NCI-H748 (cell line): ENCODE measurements at regions not wholly inside any gene's neighbourhood (a gene's known extent, or its start where the extent isn't known, plus 50 kb on each side); places are given as distances from the start of the nearest gene placed in this dataset.

Source experiments
- DNase-seq: peaks from one replicate; lab custom pipeline; 2025; ENCODE audit not compliant: unreplicated experiment; lab: John Stamatoyannopoulos, UW

- no peak for DNase-seq
These were observed 204.8 kb downstream of the HAPSTR1 start for GRCh38 chr16:9296271-9296590.

- peak; percentile 46 for DNase-seq
These were observed 206.1 kb downstream of the HAPSTR1 start for GRCh38 chr16:9297437-9298113.

GRCh38 chr16:9300252-9300651, 208.8 kb downstream of the HAPSTR1 start:
- DNase-seq = no peak

GRCh38 chr16:9302072-9302471, 210.6 kb downstream of the HAPSTR1 start:
- DNase-seq = no peak

- no peak for DNase-seq
These were observed 215.3 kb downstream of the HAPSTR1 start for GRCh38 chr16:9306753-9307152.

GRCh38 chr16:9307446-9307845, 216.0 kb downstream of the HAPSTR1 start:
- peak; percentile 11 for DNase-seq

- DNase-seq = peak; percentile 39
These were observed 216.9 kb downstream of the HAPSTR1 start for GRCh38 chr16:9308356-9308801.

- peak; percentile 80 for DNase-seq
These were observed 217.4 kb downstream of the HAPSTR1 start for GRCh38 chr16:9308850-9309249.

- DNase-seq = no peak
These were observed 218.4 kb downstream of the HAPSTR1 start for GRCh38 chr16:9309844-9310243.

GRCh38 chr16:9311303-9311954, 220.0 kb downstream of the HAPSTR1 start:
- DNase-seq = no peak

- DNase-seq = no peak
These were observed 224.6 kb downstream of the HAPSTR1 start for GRCh38 chr16:9316008-9316407.

- no peak for DNase-seq
These were observed 225.2 kb downstream of the HAPSTR1 start for GRCh38 chr16:9316615-9317014.

GRCh38 chr16:9318764-9319163, 227.3 kb downstream of the HAPSTR1 start:
- no peak for DNase-seq

GRCh38 chr16:9322769-9323168, 231.3 kb downstream of the HAPSTR1 start:
- DNase-seq = no peak

GRCh38 chr16:9323170-9323569, 231.7 kb downstream of the HAPSTR1 start:
- no peak for DNase-seq

GRCh38 chr16:9327253-9327652, 235.8 kb downstream of the HAPSTR1 start:
- DNase-seq = no peak

GRCh38 chr16:9328411-9328810, 237.0 kb downstream of the HAPSTR1 start:
- DNase-seq = no peak

GRCh38 chr16:9330095-9330494, 238.7 kb downstream of the HAPSTR1 start:
- no peak for DNase-seq

GRCh38 chr16:9331503-9331902, 240.1 kb downstream of the HAPSTR1 start:
- DNase-seq = no peak

- DNase-seq = no peak
These were observed 241.2 kb downstream of the HAPSTR1 start for GRCh38 chr16:9332574-9333148.

GRCh38 chr16:9333469-9333868, 242.0 kb downstream of the HAPSTR1 start:
- no peak for DNase-seq

GRCh38 chr16:9334103-9334502, 242.7 kb downstream of the HAPSTR1 start:
- no peak for DNase-seq
